WTC11 (cell line): ENCODE measurements at regions not wholly inside any gene's neighbourhood (a gene's known extent, or its start where the extent isn't known, plus 50 kb on each side); places are given as distances from the start of the nearest gene placed in this dataset.

Source experiments
- CREB1 ChIP-seq: sonication (generic); formaldehyde crosslinking; IDR thresholded peaks from 2 replicates; pipeline ENCODE4 v1.8.0; 2023; ENCODE audit warnings: mild to moderate bottlenecking, missing genetic modification reagents
- ETV6 ChIP-seq: sonication (generic); formaldehyde crosslinking; IDR thresholded peaks from 2 replicates; pipeline ENCODE4 v1.8.1; 2022; ENCODE audit warnings: mild to moderate bottlenecking, missing genetic modification reagents
- SMAD4 ChIP-seq: sonication (generic); formaldehyde crosslinking; IDR thresholded peaks from 2 replicates; pipeline ENCODE4 v1.8.0; 2022; ENCODE audit warnings: mild to moderate bottlenecking, missing genetic modification reagents
- ZNF138 ChIP-seq: sonication (generic); formaldehyde crosslinking; conservative IDR thresholded peaks from 2 replicates; pipeline ENCODE4 v1.8.1; 2022; ENCODE audit warnings: mild to moderate bottlenecking, moderate library complexity, missing genetic modification reagents
- ZNF423 ChIP-seq: fragments of 250-450 bp; sonication (Bioruptor Pico); IDR thresholded peaks from 2 replicates; pipeline ENCODE4 v2.1.2; 2022; ENCODE audit warnings: mild to moderate bottlenecking, moderate library complexity
- TF ChIP-seq, protein P1 (sequence below): fragments of 250-450 bp; sonication (Bioruptor Pico); IDR thresholded peaks from 2 replicates; pipeline ENCODE4 v1.8.0; 2021; ENCODE audit warnings: mild to moderate bottlenecking
- TF ChIP-seq, protein P2 (sequence below): sonication (generic); formaldehyde crosslinking; IDR thresholded peaks from 2 replicates; pipeline ENCODE4 v1.8.1; 2023; ENCODE audit warnings: mild to moderate bottlenecking, missing genetic modification reagents, moderate library complexity
- TF ChIP-seq, protein P3 (sequence below): fragments of 200-600 bp; IDR thresholded peaks from 2 replicates; pipeline ENCODE4 v1.8.0; 2022; ENCODE audit warnings: antibody characterized with exemption
- TF ChIP-seq, protein P4 (sequence below): sonication (generic); formaldehyde crosslinking; IDR thresholded peaks from 2 replicates; pipeline ENCODE4 v1.8.1; 2023; ENCODE audit warnings: mild to moderate bottlenecking, missing genetic modification reagents

DNA sequence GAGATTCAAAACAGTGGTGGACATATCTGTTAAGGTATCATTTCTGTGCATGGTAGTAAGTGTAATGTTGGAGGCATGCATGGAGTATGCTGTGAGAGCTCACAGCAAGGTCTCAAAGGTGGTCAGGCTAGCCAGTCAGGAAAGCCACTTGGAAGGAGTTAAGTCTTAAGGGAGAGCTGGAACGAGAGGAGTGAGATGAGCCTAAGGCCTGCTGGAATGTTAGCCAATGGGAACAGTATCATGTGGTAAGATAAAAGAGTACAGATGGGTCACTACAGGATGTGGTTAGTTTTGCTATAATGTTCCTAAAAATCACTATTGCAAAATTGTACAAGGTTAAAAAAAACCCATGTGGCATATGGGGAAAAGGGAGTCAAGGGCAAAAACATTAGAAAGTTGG, 311.7 kb upstream of the E2F7 start:
- TF ChIP-seq ETV6 (CRISPR knock-in tag): no peak
- TF ChIP-seq CREB1 (CRISPR knock-in tag): no peak
- no peak for TF ChIP-seq ZNF423
- no peak for TF ChIP-seq SMAD4 (CRISPR knock-in tag)
- TF ChIP-seq, protein P1, sequence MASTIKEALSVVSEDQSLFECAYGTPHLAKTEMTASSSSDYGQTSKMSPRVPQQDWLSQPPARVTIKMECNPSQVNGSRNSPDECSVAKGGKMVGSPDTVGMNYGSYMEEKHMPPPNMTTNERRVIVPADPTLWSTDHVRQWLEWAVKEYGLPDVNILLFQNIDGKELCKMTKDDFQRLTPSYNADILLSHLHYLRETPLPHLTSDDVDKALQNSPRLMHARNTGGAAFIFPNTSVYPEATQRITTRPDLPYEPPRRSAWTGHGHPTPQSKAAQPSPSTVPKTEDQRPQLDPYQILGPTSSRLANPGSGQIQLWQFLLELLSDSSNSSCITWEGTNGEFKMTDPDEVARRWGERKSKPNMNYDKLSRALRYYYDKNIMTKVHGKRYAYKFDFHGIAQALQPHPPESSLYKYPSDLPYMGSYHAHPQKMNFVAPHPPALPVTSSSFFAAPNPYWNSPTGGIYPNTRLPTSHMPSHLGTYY (CRISPR knock-in tag): no peak
- TF ChIP-seq, protein P2, sequence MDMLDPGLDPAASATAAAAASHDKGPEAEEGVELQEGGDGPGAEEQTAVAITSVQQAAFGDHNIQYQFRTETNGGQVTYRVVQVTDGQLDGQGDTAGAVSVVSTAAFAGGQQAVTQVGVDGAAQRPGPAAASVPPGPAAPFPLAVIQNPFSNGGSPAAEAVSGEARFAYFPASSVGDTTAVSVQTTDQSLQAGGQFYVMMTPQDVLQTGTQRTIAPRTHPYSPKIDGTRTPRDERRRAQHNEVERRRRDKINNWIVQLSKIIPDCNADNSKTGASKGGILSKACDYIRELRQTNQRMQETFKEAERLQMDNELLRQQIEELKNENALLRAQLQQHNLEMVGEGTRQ (CRISPR knock-in tag): no peak
- TF ChIP-seq, protein P3, sequence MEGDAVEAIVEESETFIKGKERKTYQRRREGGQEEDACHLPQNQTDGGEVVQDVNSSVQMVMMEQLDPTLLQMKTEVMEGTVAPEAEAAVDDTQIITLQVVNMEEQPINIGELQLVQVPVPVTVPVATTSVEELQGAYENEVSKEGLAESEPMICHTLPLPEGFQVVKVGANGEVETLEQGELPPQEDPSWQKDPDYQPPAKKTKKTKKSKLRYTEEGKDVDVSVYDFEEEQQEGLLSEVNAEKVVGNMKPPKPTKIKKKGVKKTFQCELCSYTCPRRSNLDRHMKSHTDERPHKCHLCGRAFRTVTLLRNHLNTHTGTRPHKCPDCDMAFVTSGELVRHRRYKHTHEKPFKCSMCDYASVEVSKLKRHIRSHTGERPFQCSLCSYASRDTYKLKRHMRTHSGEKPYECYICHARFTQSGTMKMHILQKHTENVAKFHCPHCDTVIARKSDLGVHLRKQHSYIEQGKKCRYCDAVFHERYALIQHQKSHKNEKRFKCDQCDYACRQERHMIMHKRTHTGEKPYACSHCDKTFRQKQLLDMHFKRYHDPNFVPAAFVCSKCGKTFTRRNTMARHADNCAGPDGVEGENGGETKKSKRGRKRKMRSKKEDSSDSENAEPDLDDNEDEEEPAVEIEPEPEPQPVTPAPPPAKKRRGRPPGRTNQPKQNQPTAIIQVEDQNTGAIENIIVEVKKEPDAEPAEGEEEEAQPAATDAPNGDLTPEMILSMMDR: no peak
- no peak for TF ChIP-seq ZNF138 (CRISPR knock-in tag)
- TF ChIP-seq, protein P4, sequence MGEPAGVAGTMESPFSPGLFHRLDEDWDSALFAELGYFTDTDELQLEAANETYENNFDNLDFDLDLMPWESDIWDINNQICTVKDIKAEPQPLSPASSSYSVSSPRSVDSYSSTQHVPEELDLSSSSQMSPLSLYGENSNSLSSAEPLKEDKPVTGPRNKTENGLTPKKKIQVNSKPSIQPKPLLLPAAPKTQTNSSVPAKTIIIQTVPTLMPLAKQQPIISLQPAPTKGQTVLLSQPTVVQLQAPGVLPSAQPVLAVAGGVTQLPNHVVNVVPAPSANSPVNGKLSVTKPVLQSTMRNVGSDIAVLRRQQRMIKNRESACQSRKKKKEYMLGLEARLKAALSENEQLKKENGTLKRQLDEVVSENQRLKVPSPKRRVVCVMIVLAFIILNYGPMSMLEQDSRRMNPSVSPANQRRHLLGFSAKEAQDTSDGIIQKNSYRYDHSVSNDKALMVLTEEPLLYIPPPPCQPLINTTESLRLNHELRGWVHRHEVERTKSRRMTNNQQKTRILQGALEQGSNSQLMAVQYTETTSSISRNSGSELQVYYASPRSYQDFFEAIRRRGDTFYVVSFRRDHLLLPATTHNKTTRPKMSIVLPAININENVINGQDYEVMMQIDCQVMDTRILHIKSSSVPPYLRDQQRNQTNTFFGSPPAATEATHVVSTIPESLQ: no peak
